ENCODE measurements at regions not wholly inside any gene's neighbourhood (a gene's known extent, or its start where the extent isn't known, plus 50 kb on each side); places are given as distances from the start of the nearest gene placed in this dataset.
"Not testable (repeated sequence)": the region's sequence is repeated elsewhere in the genome, so short reads cannot be mapped to it uniquely, and the experiment has no call there.

- H3K9me3 Mint-ChIP-seq; H3K4me3 Mint-ChIP-seq; ATAC-seq; H3K27ac Mint-ChIP-seq; DNase-seq; H3K36me3 Mint-ChIP-seq (ENCODE audit: low read depth); H3K4me1 Mint-ChIP-seq; H3K27me3 Mint-ChIP-seq: not testable (repeated sequence)
Measured at GRCh38 chr2:200201839-200202238, 104.7 kb upstream of the SPATS2L start.

DNA sequence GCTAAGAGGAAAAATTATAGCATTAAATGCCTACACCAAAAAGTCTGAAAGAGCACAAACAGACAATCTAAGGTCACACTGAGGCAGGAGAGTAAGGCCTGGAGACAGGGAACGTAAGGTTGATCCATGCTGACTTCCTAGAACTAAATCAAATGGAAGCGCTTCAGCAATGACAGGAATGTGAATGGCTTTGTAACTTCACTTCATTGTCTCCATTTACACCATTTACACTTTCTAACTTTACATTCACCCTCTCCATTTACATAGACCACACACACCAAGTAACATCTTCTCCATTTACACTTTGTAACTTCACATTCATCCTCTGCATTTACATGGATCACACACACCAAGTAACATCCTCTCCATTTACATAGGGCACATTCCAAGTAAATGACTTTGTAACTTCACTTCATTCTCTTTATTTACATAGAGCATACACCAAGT, 103.1 kb upstream of the SPATS2L start:
- peaks cover 2% of the 10 kb centered on the region for H3K27me3 Mint-ChIP-seq
- H3K4me3 Mint-ChIP-seq = no peak overlapping the region
- peaks cover 7% of the 10 kb centered on the region for H3K9me3 Mint-ChIP-seq
- no peaks in the 10 kb centered on the region for H3K4me1 Mint-ChIP-seq
- DNase-seq = no peak
- ATAC-seq = no peak
- no peak overlapping the region for H3K27ac Mint-ChIP-seq
- no peaks in the 10 kb centered on the region for H3K36me3 Mint-ChIP-seq (ENCODE audit: low read depth)

DNA sequence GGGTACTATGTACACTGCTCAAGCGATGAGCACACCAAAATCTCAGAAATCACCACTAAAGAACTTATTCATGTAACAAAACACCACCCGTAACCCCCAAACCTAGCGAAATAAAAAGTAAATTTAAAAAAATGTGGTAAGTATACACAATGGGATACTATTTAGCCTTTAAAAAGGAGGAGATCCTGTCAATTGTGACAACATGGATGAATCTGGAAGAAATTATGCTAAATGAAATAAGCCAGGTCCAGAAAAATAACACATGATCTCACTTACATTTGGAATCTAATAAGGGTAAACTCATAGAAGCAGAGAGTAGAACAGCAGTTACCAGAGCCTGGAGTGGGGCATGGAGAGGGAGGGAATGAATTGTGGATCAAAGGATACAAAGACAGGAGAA, 98.5 kb upstream of the SPATS2L start:
- DNase-seq (no peak), ATAC-seq (no peak)
- Mint-ChIP-seq H3K27ac (no peak overlapping the region), H3K4me3 (no peak overlapping the region), H3K9me3 (peaks cover 13% of the 10 kb centered on the region), H3K36me3 (ENCODE audit: low read depth) (no peaks in the 10 kb centered on the region), H3K27me3 (peaks cover 4% of the 10 kb centered on the region), H3K4me1 (no peaks in the 10 kb centered on the region)

GRCh38 chr2:200209030-200209429, 97.5 kb upstream of the SPATS2L start:
- ATAC-seq (no peak), DNase-seq (no peak)
- no peaks in the 10 kb centered on the region for H3K36me3 Mint-ChIP-seq (ENCODE audit: low read depth)
- peaks cover 13% of the 10 kb centered on the region for H3K9me3 Mint-ChIP-seq
- H3K4me3 Mint-ChIP-seq = no peak overlapping the region
- H3K27me3 Mint-ChIP-seq = peaks cover 4% of the 10 kb centered on the region
- H3K4me1 Mint-ChIP-seq = no peaks in the 10 kb centered on the region
- no peak overlapping the region for H3K27ac Mint-ChIP-seq

GRCh38 chr2:200211643-200212042, 94.8 kb upstream of the SPATS2L start:
- no peak for ATAC-seq
- Mint-ChIP-seq H3K27me3 (peaks cover 4% of the 10 kb centered on the region), H3K27ac (no peak overlapping the region), H3K9me3 (peaks cover 6% of the 10 kb centered on the region), H3K4me1 (no peaks in the 10 kb centered on the region), H3K4me3 (no peak overlapping the region), H3K36me3 (ENCODE audit: low read depth) (no peaks in the 10 kb centered on the region)
- no peak for DNase-seq

DNA sequence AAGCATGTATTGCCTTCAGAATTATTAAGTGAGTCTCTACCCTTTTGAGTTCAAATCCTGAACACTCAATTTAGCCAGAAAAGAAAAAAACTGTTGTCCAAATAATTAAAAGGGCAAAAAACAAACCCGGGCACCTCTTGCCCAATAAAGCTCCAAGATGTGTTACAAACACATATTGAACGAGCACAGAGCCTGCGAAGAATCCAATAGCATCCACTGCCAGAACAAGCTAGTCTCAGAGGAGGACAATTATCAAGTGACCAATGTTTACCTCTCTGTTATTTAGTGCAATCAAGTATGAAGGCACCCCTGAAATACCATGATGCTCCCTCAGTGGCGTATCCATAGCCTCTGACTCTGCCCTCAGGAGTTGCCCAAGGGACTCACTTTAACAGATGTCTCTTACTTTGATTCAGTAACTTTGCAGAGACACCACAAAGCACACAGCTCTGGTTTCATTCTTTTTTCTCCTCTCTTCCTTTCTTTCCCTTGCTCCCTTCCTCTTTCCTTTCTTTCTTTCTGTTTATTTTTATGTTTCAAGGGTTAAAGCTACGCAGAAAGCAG, 93.5 kb upstream of the SPATS2L start:
- Mint-ChIP-seq H3K4me1 (no peaks in the 10 kb centered on the region), H3K4me3 (no peak overlapping the region), H3K9me3 (peaks cover 6% of the 10 kb centered on the region), H3K27ac (no peak overlapping the region), H3K36me3 (ENCODE audit: low read depth) (no peaks in the 10 kb centered on the region), H3K27me3 (peaks cover 4% of the 10 kb centered on the region)
- ATAC-seq (no peak), DNase-seq (no peak)

- ATAC-seq (no peak), DNase-seq (no peak)
- peaks cover 6% of the 10 kb centered on the region for H3K27me3 Mint-ChIP-seq
- H3K27ac Mint-ChIP-seq = no peak overlapping the region
- H3K9me3 Mint-ChIP-seq = no peaks in the 10 kb centered on the region
- no peaks in the 10 kb centered on the region for H3K4me1 Mint-ChIP-seq
- no peak overlapping the region for H3K4me3 Mint-ChIP-seq
- no peaks in the 10 kb centered on the region for H3K36me3 Mint-ChIP-seq (ENCODE audit: low read depth)
Measured at GRCh38 chr2:200216310-200216709, 90.2 kb upstream of the SPATS2L start.

- no peak for DNase-seq
- Mint-ChIP-seq H3K4me3 (no peak overlapping the region), H3K9me3 (no peaks in the 10 kb centered on the region), H3K4me1 (no peaks in the 10 kb centered on the region), H3K36me3 (ENCODE audit: low read depth) (no peaks in the 10 kb centered on the region), H3K27me3 (peaks cover 6% of the 10 kb centered on the region), H3K27ac (no peak overlapping the region)
- ATAC-seq = no peak
Measured at GRCh38 chr2:200217320-200217719, 89.2 kb upstream of the SPATS2L start.

GRCh38 chr2:200218645-200219044, 87.8 kb upstream of the SPATS2L start:
- ATAC-seq = no peak
- H3K4me1 Mint-ChIP-seq = no peaks in the 10 kb centered on the region
- no peak overlapping the region for H3K4me3 Mint-ChIP-seq
- peaks cover 6% of the 10 kb centered on the region for H3K27me3 Mint-ChIP-seq
- no peak for DNase-seq
- no peaks in the 10 kb centered on the region for H3K36me3 Mint-ChIP-seq (ENCODE audit: low read depth)
- no peaks in the 10 kb centered on the region for H3K9me3 Mint-ChIP-seq
- H3K27ac Mint-ChIP-seq = no peak overlapping the region

DNA sequence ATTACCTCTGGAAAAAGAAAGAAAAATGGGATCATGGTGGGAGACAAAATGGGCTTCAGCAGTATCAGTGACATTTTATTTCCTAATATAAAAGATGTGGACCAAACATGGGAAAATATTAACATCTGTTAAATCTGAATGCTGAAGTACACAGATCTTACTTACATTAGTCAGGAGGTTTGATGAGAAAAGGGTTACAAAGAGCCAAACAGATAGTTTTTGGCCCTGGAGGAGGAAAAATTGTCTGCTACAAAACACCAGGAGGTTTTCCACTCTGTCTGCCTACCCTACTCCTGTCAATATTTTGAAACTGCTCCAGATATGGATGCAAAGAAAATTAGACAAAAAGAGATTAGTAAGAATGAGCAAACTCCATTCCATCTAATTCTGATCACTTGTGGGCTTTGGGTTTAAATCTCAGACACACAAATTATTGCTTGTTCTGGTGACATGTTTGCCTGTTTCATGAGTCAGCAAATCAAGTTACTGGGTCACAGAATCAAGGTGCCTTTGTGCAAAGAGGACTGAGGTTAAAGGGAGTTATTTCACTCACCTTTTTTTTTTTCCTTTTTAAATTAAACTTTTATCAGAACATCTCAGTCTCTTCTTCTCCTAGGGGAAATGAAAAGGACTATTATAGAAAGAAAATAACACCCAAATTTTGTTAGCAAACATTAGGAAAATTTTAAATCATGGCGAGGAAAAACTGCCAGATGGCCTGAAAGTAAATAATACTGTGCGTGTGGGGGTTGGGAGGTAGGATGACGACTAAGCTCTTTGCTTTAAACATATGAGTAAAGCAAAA, 87.0 kb upstream of the SPATS2L start:
- no peak for DNase-seq
- H3K36me3 Mint-ChIP-seq (ENCODE audit: low read depth) = no peaks in the 10 kb centered on the region
- no peaks in the 10 kb centered on the region for H3K4me1 Mint-ChIP-seq
- H3K27ac Mint-ChIP-seq = no peak overlapping the region
- H3K27me3 Mint-ChIP-seq = peaks cover 6% of the 10 kb centered on the region
- no peak overlapping the region for H3K4me3 Mint-ChIP-seq
- no peak for ATAC-seq
- H3K9me3 Mint-ChIP-seq = no peaks in the 10 kb centered on the region

DNA sequence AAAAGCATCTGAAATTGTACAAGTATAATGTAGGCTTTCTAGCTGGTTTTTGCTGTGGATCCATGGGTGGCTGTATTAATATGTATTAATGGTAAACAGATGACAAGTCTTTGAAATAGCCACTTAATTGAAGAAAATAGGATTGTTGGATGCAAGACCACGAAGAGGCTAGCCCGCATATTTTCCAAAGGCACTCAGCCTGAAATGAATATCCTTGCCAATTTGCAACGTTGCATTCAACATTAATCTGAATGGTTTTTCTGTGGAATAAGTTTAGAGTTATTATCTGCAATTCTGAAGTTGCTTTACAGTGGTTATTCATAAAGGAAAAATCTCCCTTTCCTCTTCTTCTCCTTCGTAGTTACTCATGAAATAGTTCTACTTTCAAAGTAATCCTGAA, 86.2 kb upstream of the SPATS2L start:
- Mint-ChIP-seq H3K4me3 (no peak overlapping the region), H3K4me1 (no peaks in the 10 kb centered on the region), H3K36me3 (ENCODE audit: low read depth) (no peaks in the 10 kb centered on the region), H3K27ac (no peak overlapping the region), H3K27me3 (peaks cover 8% of the 10 kb centered on the region), H3K9me3 (no peaks in the 10 kb centered on the region)
- ATAC-seq = no peak
- DNase-seq = no peak

GRCh38 chr2:200221055-200221955, 85.2 kb upstream of the SPATS2L start:
- no peak overlapping the region for H3K27ac Mint-ChIP-seq
- no peak for DNase-seq
- H3K27me3 Mint-ChIP-seq = peaks cover 8% of the 10 kb centered on the region
- no peak for ATAC-seq
- no peaks in the 10 kb centered on the region for H3K9me3 Mint-ChIP-seq
- no peak overlapping the region for H3K4me3 Mint-ChIP-seq
- no peaks in the 10 kb centered on the region for H3K4me1 Mint-ChIP-seq
- H3K36me3 Mint-ChIP-seq (ENCODE audit: low read depth) = no peaks in the 10 kb centered on the region

GRCh38 chr2:200222791-200223190, 83.7 kb upstream of the SPATS2L start:
- H3K27me3 Mint-ChIP-seq = peaks cover 8% of the 10 kb centered on the region
- no peak overlapping the region for H3K27ac Mint-ChIP-seq
- DNase-seq (no peak), ATAC-seq (no peak)
- no peaks in the 10 kb centered on the region for H3K36me3 Mint-ChIP-seq (ENCODE audit: low read depth)
- H3K4me3 Mint-ChIP-seq = no peak overlapping the region
- no peaks in the 10 kb centered on the region for H3K9me3 Mint-ChIP-seq
- H3K4me1 Mint-ChIP-seq = no peaks in the 10 kb centered on the region

- no peak for DNase-seq
- Mint-ChIP-seq H3K27me3 (peaks cover 8% of the 10 kb centered on the region), H3K36me3 (ENCODE audit: low read depth) (no peaks in the 10 kb centered on the region)
Measured at GRCh38 chr2:200223205-200223784, 83.2 kb upstream of the SPATS2L start.

More at GRCh38 chr2:200223205-200223784, 83.2 kb upstream of the SPATS2L start:
- Mint-ChIP-seq H3K4me1 (no peaks in the 10 kb centered on the region), H3K27ac (no peak overlapping the region), H3K4me3 (no peak overlapping the region), H3K9me3 (no peaks in the 10 kb centered on the region)
- ATAC-seq = no peak

All from activated naive CD8-positive, alpha-beta T cell treated with anti-CD3 and anti-CD28 coated beads, Interleukin-2, amount 50 U/mL, for 24 hours (primary cell).